ENCODE measurements at regions not wholly inside any gene's neighbourhood (a gene's known extent, or its start where the extent isn't known, plus 50 kb on each side); places are given as distances from the start of the nearest gene placed in this dataset.

DNA sequence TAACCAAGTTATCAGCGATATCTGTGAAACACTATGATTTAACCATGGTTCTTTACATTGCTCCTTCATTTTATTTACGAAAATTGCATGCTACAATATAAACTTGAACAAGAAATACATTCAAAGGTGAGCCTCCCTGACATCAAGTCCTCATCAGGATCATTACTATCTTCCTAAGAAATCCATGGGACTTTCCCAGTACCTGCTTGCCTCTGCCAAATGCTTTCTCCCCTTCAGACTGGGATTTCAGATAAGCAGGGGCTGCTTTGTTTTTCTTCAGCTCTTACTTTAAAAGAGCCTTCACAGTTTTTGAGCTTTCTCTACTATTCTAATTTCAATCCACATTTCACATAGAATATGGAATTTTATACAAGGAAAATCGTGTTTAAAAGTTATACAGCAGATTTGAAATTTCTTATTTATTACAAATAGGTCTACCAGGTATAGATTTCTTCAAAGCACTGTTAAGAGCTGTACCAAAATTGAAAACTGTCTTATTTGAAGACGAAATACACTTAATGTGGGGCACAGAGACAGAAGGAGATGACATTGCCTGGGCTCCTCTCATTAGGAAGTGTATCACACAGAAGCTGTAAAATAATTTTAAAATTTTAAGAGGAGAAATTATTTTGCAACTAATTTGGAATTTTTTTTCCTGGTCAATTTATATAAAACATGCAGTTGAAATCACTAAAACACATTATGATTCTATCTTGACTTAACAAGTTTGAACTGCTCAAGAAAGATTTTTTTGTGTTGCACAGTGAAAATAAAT, 615.0 kb upstream of the AGTR1 start:
- no peak overlapping the region for H3K27ac ChIP-seq (ENCODE audit: low read length)
- DNase-seq, result no peak
- no peaks in the 10 kb centered on the region for H3K4me1 ChIP-seq (ENCODE audit: control insufficient read depth, insufficient read depth, low read length)
- no peaks in the 10 kb centered on the region for H3K9me3 ChIP-seq (replicated peaks; ENCODE audit: control insufficient read depth, low read depth, low read length)
- no peak overlapping the region for H3K4me3 ChIP-seq (ENCODE audit: low read length)
- H3K36me3 ChIP-seq (ENCODE audit: control insufficient read depth, insufficient read depth, low read length), result no peaks in the 10 kb centered on the region
- 85% methylated on average over 2 of the region's 4 CpGs for WGBS (ENCODE audit: insufficient coverage)
- no peaks in the 10 kb centered on the region for H3K27me3 ChIP-seq (ENCODE audit: control insufficient read depth, insufficient read depth, low read length)

DNA sequence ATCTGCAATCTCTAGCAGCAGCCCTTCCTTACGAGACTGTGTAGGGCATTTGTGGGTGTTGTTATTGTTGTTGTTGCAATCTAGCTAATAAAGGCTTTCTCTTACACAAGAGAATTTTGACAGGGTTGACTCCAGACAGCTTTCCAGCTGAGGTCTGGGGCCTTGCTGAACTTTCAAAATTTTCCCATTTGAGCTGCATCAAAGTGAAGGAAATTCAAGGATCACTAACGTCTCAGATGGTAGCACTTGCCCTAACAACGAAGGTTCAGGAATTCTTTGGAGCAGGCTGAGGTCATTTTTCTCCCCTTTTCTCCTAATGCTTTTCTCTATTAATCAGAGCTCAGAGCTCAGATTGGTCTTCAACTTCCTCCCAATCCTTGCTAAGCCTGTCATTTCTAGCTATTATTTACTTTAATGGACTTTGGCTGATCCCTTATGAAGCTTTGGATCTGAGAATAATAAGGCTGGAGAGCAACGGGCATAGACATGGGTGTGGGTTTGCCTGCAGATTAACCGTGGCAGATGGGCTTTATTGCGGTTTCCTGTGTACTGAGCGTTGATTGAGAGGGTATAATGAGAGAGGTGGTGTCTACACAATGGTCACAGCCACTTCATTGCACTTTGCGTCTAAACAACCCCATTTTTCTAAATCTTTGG, 614.0 kb upstream of the AGTR1 start:
- H3K27me3 ChIP-seq (ENCODE audit: control insufficient read depth, insufficient read depth, low read length), result no peaks in the 10 kb centered on the region
- WGBS (ENCODE audit: insufficient coverage), result 56% methylated on average over 2 of the region's 8 CpGs
- H3K9me3 ChIP-seq (replicated peaks; ENCODE audit: control insufficient read depth, low read depth, low read length), result no peaks in the 10 kb centered on the region
- no peak for DNase-seq
- H3K4me3 ChIP-seq (ENCODE audit: low read length), result no peak overlapping the region
- H3K4me1 ChIP-seq (ENCODE audit: control insufficient read depth, insufficient read depth, low read length), result no peaks in the 10 kb centered on the region
- no peaks in the 10 kb centered on the region for H3K36me3 ChIP-seq (ENCODE audit: control insufficient read depth, insufficient read depth, low read length)
- no peak overlapping the region for H3K27ac ChIP-seq (ENCODE audit: low read length)

DNA sequence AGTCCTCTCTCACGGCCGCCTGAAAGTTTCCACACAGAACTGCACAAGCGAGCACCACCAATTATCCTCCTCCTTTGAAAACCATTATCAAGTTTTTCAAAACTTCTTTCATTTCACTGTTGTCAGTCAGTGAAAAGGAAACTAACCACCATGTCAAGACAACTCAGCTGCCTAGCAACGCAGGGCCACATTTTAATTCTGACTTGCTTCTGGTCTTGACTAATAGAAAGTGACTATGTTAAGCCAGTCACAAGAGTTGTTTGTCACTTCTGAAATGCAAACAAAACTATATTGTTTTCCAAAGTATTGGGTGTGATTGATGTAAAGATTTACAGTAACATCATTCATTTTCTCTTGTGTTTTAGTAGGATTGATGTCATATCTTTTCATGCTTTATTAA, 612.8 kb upstream of the AGTR1 start:
- H3K36me3 ChIP-seq (ENCODE audit: control insufficient read depth, insufficient read depth, low read length), result no peaks in the 10 kb centered on the region
- no peaks in the 10 kb centered on the region for H3K4me1 ChIP-seq (ENCODE audit: control insufficient read depth, insufficient read depth, low read length)
- WGBS (ENCODE audit: insufficient coverage), result 90% methylated on average over 2 of the region's 4 CpGs
- no peak for DNase-seq
- no peak overlapping the region for H3K4me3 ChIP-seq (ENCODE audit: low read length)
- H3K9me3 ChIP-seq (replicated peaks; ENCODE audit: control insufficient read depth, low read depth, low read length), result no peaks in the 10 kb centered on the region
- no peaks in the 10 kb centered on the region for H3K27me3 ChIP-seq (ENCODE audit: control insufficient read depth, insufficient read depth, low read length)
- H3K27ac ChIP-seq (ENCODE audit: low read length), result no peak overlapping the region

DNA sequence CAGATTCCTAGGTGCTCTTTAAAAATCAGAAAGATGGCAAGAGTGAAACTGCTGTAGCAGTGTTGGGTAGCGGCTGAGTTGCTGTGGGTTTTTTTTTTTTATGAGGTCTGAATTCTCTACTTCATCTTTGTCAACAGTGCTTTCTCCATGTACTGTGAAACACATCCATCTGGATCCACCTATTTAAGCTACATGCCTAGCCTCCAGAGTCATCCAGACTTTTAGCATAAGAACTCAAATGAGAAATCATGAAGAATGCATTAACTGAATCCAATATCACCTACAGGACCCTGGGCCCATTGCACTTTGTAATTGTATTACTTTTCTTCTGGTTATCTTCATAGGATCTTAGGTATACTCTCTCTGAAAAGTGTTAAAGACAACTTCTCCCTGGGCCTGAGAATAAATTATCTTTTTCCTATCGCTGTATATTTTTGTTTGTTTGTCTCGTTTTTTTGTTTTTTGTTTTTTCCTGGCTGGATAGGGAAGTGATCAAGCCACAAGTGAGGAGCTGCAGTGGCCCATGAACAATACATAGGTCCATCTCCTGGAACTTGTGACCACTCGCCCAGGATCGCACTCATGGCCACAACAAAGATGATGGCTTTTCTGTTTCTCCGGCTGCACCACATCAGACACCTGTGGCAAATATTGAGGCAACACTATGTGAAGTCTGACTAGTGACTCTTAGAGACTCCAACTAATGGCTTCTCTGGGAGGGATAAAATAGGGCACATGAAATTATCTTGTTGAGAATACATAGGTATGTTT, 609.9 kb upstream of the AGTR1 start:
- H3K9me3 ChIP-seq (replicated peaks; ENCODE audit: control insufficient read depth, low read depth, low read length), result no peaks in the 10 kb centered on the region
- DNase-seq, result no peak
- H3K27me3 ChIP-seq (ENCODE audit: control insufficient read depth, insufficient read depth, low read length), result no peaks in the 10 kb centered on the region
- no peaks in the 10 kb centered on the region for H3K4me1 ChIP-seq (ENCODE audit: control insufficient read depth, insufficient read depth, low read length)
- no peaks in the 10 kb centered on the region for H3K36me3 ChIP-seq (ENCODE audit: control insufficient read depth, insufficient read depth, low read length)
- H3K27ac ChIP-seq (ENCODE audit: low read length), result no peak overlapping the region
- 90% methylated on average over 2 of the region's 6 CpGs for WGBS (ENCODE audit: insufficient coverage)
- no peak overlapping the region for H3K4me3 ChIP-seq (ENCODE audit: low read length)

DNA sequence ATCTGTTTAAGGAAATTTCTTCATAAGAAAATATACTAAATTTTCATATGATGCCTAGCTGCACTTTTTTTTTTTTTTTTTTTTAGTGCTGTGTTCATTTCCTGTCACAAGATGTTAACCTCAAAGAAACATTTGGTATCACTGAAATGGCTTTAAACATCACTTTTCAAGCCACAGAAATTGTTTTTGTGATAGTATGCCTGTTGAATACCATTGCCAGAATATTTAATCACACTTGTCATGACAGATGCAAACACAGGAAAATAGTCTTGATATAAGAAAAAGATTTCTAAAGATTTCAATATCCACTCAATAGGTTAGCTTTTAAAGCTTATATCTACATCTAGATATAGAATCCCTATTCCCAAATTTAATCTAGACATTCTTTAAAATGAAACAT, 608.5 kb upstream of the AGTR1 start:
- Histone ChIP-seq H3K9me3 (replicated peaks; ENCODE audit: control insufficient read depth, low read depth, low read length) (no peaks in the 10 kb centered on the region), H3K4me3 (ENCODE audit: low read length) (no peak overlapping the region), H3K27ac (ENCODE audit: low read length) (no peak overlapping the region), H3K4me1 (ENCODE audit: control insufficient read depth, insufficient read depth, low read length) (no peaks in the 10 kb centered on the region), H3K27me3 (ENCODE audit: control insufficient read depth, insufficient read depth, low read length) (no peaks in the 10 kb centered on the region), H3K36me3 (ENCODE audit: control insufficient read depth, insufficient read depth, low read length) (no peaks in the 10 kb centered on the region)
- no peak for DNase-seq

DNA sequence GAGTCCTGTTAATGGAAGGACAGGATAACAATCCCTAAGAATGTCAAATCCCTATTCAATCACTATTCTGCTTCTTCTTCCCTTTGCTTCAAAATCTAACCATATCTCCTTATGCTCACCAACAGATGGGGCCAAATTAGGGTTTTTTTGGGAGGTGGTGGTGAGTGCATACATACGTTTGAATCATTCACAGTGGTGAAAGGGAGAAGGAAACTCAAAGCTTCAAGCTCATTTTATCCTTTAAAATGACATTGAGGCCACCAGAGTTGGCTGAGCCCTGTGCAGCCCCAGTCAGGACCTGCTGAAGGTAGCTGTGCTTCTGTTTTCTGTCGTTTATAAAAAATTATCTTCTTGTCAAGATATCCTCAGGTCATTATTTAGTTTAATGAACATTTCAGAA, 607.5 kb upstream of the AGTR1 start:
- no peaks in the 10 kb centered on the region for H3K27me3 ChIP-seq (ENCODE audit: control insufficient read depth, insufficient read depth, low read length)
- no peaks in the 10 kb centered on the region for H3K9me3 ChIP-seq (replicated peaks; ENCODE audit: control insufficient read depth, low read depth, low read length)
- no peak overlapping the region for H3K27ac ChIP-seq (ENCODE audit: low read length)
- no peak overlapping the region for H3K4me3 ChIP-seq (ENCODE audit: low read length)
- WGBS (ENCODE audit: insufficient coverage), result 80% methylated on average over 1 of the region's 2 CpGs
- no peak for DNase-seq
- no peaks in the 10 kb centered on the region for H3K36me3 ChIP-seq (ENCODE audit: control insufficient read depth, insufficient read depth, low read length)
- H3K4me1 ChIP-seq (ENCODE audit: control insufficient read depth, insufficient read depth, low read length), result no peaks in the 10 kb centered on the region

DNA sequence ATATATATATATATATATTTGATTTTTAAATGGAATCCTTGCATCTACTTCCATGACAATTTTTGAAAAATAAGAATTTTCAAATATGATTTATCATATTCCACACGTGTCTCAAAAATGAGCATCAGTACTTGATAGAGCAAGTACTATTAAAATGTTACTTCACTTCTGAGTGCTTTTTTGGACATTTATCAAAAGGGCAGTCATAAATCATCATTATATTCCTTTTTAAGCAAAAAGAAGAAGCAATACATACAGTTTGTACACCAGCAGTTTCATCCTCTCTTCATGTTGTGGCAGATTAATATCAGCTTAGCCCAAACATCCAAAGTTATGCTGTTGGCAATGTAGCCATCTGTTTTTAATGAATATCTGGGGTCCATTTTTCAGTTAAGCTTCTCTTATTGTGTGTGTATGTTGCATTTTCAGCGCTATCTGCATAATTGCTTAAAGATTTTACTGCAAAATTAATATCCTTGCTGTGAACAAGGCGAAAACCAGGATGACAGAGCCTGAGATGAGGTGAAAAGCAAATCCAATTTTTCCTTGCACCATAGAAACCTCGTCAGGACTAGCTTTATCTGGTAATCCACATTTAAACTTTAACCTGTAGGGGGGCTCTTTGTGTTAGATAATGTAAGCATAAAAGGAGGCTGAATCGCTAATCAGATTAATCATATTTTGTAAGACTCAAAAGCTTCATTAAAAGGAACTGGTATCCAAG, 604.9 kb upstream of the AGTR1 start:
- Histone ChIP-seq H3K36me3 (ENCODE audit: control insufficient read depth, insufficient read depth, low read length) (no peaks in the 10 kb centered on the region), H3K27ac (ENCODE audit: low read length) (no peak overlapping the region)
- WGBS (ENCODE audit: insufficient coverage), result no CpG with 5 or more reads among the region's 5 CpGs

DNA sequence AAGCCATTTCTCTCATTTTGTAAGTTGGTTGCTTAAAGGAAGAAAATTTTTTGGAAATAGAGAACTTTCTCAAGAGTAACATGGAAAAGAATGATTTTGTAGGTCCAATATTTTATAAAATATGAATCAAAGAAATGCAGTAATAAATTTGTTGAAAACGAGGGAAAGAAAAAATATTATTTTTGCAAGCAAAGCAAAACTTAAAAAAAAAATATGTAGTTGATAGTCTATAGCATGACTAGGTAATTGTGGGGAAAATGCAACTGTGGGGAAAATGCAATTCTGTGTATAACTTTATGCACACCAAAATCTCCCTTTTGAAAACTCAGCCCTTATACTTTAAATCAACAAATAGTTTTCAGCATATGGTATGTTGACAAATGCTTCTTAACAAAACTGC, 604.0 kb upstream of the AGTR1 start:
- Histone ChIP-seq H3K4me3 (ENCODE audit: low read length) (no peak overlapping the region), H3K4me1 (ENCODE audit: control insufficient read depth, insufficient read depth, low read length) (no peaks in the 10 kb centered on the region), H3K36me3 (ENCODE audit: control insufficient read depth, insufficient read depth, low read length) (no peaks in the 10 kb centered on the region), H3K9me3 (replicated peaks; ENCODE audit: control insufficient read depth, low read depth, low read length) (no peaks in the 10 kb centered on the region), H3K27me3 (ENCODE audit: control insufficient read depth, insufficient read depth, low read length) (no peaks in the 10 kb centered on the region), H3K27ac (ENCODE audit: low read length) (no peak overlapping the region)
- DNase-seq, result no peak
- no CpG with 5 or more reads among the region's 1 CpG for WGBS (ENCODE audit: insufficient coverage)

More for the DNA sequence above, 604.9 kb upstream of the AGTR1 start:
- Histone ChIP-seq H3K27me3 (ENCODE audit: control insufficient read depth, insufficient read depth, low read length) (no peaks in the 10 kb centered on the region), H3K4me1 (ENCODE audit: control insufficient read depth, insufficient read depth, low read length) (no peaks in the 10 kb centered on the region), H3K9me3 (replicated peaks; ENCODE audit: control insufficient read depth, low read depth, low read length) (no peaks in the 10 kb centered on the region), H3K4me3 (ENCODE audit: low read length) (no peak overlapping the region)
- no peak for DNase-seq

DNA sequence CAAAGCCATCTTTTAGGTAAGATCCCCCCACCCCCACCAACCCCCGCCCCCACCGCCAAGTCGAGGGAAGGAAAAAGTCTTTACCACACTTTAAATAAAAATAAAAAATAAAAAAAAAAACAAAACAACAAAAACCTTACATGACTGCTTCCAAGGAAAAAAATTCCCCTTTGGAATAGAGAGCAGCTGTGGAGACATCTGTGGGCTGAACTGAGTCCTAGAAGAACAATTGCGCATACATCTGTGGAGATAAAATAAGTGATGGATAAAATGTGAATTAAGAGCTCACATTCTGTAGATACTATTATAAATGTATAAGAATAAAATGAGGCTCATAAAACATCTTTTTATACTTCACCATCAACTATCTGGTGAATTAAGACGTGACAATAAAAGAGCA, 601.7 kb upstream of the AGTR1 start:
- no CpG with 5 or more reads among the region's 5 CpGs for WGBS (ENCODE audit: insufficient coverage)

DNA sequence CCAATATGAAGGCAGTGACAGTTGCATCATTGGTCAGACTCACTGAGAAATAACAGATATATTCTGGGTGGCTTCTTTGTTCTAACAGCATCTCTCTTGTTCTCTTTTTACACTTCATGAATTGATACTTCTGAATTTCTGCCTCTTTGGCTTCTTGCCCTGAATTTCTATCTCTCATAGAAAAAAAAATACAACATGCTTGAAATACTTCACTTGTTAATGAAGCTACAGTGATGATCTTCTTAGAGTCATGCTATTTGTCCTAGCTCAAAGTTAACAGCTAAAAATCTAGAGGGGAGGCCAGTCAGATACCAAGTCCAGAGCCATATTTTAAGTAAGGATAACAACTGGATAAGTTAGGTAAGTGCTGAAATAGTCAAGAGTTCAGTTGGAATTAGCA, 597.2 kb upstream of the AGTR1 start:
- Histone ChIP-seq H3K36me3 (ENCODE audit: control insufficient read depth, insufficient read depth, low read length) (no peaks in the 10 kb centered on the region), H3K27ac (ENCODE audit: low read length) (no peak overlapping the region), H3K27me3 (ENCODE audit: control insufficient read depth, insufficient read depth, low read length) (no peaks in the 10 kb centered on the region), H3K9me3 (replicated peaks; ENCODE audit: control insufficient read depth, low read depth, low read length) (no peaks in the 10 kb centered on the region), H3K4me3 (ENCODE audit: low read length) (no peak overlapping the region), H3K4me1 (ENCODE audit: control insufficient read depth, insufficient read depth, low read length) (no peaks in the 10 kb centered on the region)
- no peak for DNase-seq

More for the DNA sequence above, 601.7 kb upstream of the AGTR1 start:
- no peaks in the 10 kb centered on the region for H3K9me3 ChIP-seq (replicated peaks; ENCODE audit: control insufficient read depth, low read depth, low read length)
- no peak overlapping the region for H3K4me3 ChIP-seq (ENCODE audit: low read length)
- no peaks in the 10 kb centered on the region for H3K27me3 ChIP-seq (ENCODE audit: control insufficient read depth, insufficient read depth, low read length)
- H3K4me1 ChIP-seq (ENCODE audit: control insufficient read depth, insufficient read depth, low read length), result no peaks in the 10 kb centered on the region
- no peaks in the 10 kb centered on the region for H3K36me3 ChIP-seq (ENCODE audit: control insufficient read depth, insufficient read depth, low read length)
- no peak overlapping the region for H3K27ac ChIP-seq (ENCODE audit: low read length)
- peak; percentile 85 for DNase-seq
